HG03571 (cell line): ENCODE measurements at regions not wholly inside any gene's neighbourhood (a gene's known extent, or its start where the extent isn't known, plus 50 kb on each side); places are given as distances from the start of the nearest gene placed in this dataset.

Experiments
- ATAC-seq: cut with Tn5 transposase; IDR thresholded peaks from one replicate; pipeline ENCODE4 v1.9.1; 2021; ENCODE audit not compliant: unreplicated experiment

DNA sequence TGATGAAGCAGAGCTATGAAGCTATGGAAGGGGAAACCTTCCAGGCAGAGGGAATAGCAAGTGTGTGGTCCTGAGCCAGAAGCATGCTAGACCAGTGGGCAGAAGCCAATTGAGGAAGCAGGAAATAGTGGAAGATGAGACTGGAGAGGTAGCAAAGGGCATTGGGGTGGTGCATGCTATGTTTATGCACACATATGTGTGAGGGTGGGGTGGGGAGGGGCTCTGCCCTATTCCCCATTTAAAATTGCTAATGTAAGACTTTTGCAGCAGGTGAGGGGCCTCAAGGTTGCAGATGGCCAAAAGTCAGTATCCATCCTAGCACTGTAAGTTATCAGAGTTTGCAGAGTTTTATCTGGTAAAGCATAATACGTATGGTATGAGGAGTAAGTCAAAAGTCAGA lies 626.6 kb upstream of the KIRREL3 start:
- no peak for ATAC-seq

GRCh38 chr11:127625402-127625801 lies 624.8 kb upstream of the KIRREL3 start:
- no peak for ATAC-seq

- ATAC-seq, result no peak
Observed at GRCh38 chr11:127624306-127624856, 623.8 kb upstream of the KIRREL3 start.

DNA sequence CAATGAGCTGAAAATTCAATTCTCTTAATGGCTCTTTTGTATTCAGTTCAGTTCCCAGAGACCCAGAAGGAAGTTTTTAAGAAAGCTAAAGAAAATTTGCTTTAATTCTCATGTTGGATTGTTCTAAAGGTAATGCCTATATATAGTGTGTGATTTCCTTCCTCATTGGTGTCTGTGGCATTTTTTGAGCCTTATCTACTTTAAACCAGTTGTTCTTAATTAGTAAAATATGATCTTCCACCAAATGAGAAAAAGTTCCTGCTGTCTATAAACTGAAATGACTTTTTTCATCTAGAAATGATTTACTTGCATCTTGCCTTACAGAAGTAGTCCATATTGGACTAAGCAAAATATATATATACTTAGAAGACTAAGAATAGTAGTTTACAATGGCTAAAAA lies 622.1 kb upstream of the KIRREL3 start:
- no peak for ATAC-seq

DNA sequence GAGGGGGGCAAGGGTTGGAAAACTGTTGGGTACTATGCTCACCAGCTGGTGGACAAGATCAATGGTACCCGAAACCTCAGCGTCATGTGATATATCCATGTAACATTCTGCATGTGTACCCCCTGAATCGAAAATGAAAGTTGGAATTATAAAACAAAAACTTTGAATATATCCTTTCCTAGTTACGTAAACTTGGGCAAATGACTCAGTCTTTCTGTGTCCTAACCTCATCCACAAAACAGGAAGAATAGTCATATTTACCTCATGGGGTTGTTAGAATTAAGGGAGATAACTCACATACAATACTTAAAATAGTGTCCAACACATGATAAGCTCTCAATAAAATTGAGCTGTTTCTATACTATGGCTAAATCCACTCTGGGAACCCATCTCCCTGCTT lies 620.1 kb upstream of the KIRREL3 start:
- ATAC-seq, result no peak

- no peak for ATAC-seq
Observed at GRCh38 chr11:127619946-127620345, 619.4 kb upstream of the KIRREL3 start.

GRCh38 chr11:127618721-127619120 lies 618.2 kb upstream of the KIRREL3 start:
- no peak for ATAC-seq

DNA sequence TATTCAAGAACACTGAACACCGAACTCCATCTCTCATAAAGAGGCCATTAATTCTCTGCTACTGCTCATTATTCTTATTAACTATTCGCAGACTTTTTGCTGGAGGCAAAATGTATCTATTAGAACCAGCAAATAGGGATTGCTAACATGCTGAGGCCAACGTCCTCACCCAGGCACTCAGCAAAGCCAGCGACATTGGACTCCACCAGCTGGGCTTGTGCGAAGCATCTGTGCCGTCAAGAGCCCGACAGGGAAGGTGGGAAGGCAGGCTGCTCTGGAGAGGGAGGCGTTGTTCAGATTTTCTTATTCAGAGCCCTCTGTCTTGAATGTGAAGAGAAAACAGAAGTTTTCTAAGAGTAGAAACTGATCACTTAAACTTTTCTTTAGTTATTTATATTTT lies 615.6 kb upstream of the KIRREL3 start:
- no peak for ATAC-seq

DNA sequence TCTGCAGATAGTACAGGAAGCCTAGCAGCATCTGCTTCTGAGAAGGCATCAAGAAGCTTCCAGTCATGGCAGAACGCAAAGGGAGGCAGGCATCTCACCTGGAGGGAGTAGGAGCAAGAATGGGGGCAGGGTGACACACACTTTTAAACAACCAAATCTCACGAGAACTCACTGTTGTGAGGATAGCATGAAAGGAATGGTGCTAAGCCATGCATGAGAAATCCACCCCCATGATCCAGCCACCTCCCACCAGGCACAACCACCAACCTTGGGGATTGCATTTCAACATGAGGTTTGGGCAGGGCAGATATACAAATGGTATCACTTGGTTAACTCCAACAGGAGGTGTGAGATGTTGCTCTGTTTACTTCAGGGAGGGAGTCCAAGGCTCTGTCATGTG lies 612.0 kb upstream of the KIRREL3 start:
- no peak for ATAC-seq

DNA sequence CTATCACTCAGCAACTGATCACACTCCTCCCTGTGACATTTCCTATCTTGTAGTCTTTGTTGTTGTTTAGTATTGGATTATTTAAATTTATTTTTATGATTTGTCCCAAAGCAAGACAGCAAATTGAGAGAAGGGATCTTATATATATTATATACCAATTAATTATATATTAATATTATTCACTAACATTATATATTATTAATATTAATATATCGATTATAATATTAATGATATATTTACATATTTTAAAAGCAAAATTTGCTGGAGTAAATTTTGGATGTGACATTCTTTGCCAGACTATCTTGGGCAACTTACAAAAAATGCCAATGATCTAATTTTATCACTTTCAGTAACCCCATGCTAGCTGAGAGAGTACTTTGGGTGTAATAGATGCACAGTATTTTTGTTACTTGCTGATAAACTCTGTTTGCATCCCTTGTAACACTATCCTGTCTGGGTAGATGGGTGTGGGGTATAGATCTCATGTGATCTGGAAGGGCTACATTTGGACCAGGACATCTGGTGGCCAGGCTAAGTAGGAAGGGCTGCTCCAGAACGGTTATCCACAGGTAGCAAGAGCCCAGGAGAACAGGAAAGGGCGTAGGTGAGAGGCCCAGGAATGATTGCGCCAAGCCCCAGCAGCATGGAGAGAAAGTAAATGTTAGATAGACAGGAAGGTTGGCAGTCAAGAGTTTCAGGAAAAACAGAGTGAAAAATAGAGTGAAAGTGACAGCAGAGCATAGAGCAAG lies 608.6 kb upstream of the KIRREL3 start:
- no peak for ATAC-seq

- ATAC-seq, result no peak
Observed at GRCh38 chr11:127607487-127608085, 607.0 kb upstream of the KIRREL3 start.

DNA sequence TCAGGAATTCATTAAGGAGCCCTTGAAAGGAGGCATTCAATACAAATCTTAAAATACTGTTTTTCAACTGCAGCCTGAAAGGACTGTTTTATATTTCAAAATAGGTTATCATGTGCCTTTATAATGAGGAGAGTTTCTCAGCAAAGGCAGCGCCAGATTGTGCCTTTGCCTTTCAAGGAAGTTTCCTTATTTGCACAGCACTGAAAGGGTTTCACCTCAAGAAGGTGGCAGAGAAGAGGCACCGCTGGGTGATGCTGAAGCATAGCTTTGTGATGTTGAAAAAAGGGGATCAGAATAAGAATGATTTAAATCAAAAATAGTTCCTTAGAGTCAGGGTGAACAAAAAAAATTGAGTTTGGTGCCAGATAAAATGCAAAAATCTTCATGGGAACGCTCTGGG lies 601.0 kb upstream of the KIRREL3 start:
- no peak for ATAC-seq

DNA sequence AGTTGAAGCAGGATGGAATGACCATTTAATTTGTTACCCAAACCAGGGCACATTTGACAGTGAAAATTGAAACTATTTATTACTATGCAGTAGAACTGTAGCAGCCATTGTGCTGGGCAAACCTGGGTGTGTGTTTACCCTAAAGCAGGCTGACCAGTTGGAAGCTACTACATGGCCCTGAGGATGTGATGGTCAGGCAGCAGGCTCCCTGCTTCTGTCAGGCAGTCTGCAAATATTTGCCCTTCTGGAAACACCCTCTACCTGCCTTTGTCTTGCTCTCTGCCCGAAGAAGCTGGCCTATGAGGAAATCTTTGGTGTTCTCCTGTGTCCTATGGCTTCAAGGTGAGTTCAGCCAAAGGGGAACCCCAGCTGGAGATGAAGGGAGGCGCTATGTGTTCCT lies 600.1 kb upstream of the KIRREL3 start:
- no peak for ATAC-seq

DNA sequence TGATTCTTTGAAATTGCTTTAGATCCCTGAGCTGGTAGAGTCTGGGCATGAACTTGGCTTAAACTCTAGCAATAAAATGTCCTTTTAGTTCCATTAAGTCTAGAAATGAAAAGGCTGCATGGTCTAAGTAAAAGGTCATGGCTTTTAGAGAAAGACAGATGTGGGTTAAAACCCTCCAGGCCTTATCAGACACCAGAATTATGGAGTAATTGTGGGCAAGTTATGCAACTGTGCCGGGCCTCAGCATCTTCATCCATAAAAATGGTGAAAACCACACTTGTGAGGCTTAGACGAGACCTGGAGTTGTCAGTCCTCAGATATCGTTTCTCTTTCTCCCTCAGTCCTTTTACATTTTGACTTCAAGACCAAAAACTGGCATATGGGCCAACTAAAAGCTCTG lies 597.9 kb upstream of the KIRREL3 start:
- ATAC-seq, result no peak

GRCh38 chr11:127596433-127596832 lies 595.9 kb upstream of the KIRREL3 start:
- no peak for ATAC-seq

DNA sequence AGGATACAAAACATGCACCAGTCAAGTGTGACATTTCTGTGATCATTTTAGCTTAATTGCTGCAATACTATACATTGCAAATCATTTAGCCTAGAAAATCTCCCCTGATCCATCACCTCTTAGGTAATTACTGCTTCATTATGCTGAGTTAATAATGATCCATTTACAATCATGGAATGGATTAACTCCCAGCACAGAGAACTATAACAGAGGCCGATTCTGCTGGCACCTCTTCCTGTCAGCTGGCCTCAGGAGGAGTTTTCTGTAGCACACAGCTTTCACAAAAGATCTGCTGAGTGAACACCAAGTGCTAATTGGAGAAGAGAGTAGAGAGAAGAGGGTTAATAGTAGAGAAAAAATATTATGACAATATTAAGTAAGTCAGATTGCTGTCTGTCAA lies 591.8 kb upstream of the KIRREL3 start:
- ATAC-seq, result no peak

DNA sequence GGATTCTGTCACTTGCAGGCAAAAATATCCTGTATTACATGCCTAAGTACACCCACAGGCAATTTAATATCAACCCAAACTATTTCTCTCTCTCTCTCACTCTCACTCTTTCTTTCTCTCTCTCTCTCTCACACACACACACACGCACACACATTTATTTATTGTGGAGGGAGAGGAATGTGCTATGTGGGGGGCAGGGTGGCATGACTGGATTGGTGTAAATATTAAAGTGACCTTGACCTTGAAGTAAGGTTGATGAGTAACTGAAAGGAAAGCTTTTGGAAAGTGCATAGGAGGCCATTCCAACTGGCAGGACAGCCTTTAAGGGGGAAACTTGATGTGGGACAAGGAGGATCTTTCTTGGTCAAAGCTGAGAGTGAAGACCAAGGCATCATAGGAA lies 589.7 kb upstream of the KIRREL3 start:
- ATAC-seq, result no peak

- no peak for ATAC-seq
Observed at GRCh38 chr11:127588431-127588830, 587.9 kb upstream of the KIRREL3 start.

DNA sequence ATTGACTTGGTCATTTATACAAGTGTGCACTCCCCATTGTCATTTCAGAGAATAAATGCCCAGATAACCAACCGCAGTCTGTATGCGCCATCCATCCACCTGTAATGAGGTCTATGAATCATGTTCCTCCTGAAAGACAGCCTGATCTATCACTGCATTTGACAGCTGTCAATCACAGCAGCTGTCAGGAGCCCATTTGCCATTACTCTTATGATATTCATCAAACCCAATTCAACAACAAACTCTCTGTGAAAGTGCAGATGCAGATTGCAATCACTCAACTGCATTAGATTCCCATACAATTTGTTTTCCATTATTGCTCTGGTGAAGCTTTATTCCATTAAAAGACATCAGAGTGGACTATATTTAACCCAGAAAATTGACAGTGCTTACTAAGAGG lies 586.9 kb upstream of the KIRREL3 start:
- no peak for ATAC-seq

DNA sequence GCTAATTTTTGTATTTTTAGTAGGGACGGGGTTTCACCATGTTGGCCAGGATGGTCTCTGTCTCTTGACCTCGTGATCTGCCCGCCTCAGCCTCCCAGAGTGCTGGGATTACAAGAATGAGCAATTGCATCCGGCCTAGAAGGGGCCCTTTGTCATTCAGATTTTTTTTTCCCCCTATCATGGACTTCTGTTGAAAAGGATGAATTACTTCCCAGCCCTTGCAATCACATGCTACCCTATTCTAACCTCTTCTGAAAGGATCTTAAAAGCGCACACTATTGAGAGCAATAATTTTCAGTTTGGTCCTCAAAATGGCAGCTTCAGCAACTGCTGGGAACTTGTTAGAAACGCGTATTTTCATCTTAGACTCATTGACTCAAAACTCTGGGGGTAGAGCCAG lies 575.6 kb upstream of the KIRREL3 start:
- ATAC-seq, result no peak

DNA sequence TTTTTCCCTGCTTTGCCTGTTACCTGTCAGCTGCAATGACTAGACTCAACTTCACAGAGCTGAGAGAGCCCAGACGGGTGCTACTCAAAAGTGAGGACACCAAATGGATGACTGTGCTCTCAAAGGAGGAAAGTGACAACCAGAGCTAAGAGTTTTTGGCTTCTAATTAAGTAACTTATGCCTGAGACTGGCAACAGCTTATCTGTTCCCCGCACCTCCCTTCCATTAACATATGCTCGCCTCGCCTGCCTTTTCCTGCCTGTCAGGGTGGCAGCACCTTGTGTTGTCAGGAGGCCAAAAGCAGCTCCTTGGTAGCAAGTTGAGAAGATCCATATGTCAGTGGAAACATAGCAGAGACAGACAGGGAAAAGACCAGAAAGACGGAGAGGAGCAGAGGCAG lies 573.9 kb upstream of the KIRREL3 start:
- ATAC-seq, result no peak

DNA sequence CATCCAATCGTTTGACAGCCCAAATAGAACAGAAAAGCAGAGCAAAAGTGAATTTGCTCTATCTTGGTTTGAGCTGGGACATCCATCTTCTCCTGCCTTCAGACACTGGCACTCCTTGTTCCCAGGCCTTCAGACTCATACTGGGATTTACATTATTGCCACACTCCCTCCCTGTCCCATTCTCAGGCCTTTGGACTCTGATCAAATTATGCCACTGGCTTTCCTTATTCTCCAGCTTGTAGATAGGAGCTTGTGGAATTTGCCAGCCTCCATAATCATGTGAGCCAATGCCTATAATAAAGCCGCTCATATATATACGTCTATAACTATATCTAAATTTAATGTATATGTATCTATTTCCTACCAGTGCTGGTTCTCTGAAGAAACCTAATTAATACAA lies 568.3 kb upstream of the KIRREL3 start:
- ATAC-seq, result no peak
